ENCODE measurements at regions not wholly inside any gene's neighbourhood (a gene's known extent, or its start where the extent isn't known, plus 50 kb on each side); places are given as distances from the start of the nearest gene placed in this dataset.

- no peak overlapping the region for H3K4me3 ChIP-seq (ENCODE audit: low read depth, low read length, poor library complexity, severe bottlenecking)
- intact Hi-C loops (cut with micrococcal nuclease; ENCODE audit: unreplicated experiment) = no loop called here
- H2AFZ ChIP-seq (ENCODE audit: low read length) = no peak overlapping the region
- H3K27ac ChIP-seq (ENCODE audit: low read depth, low read length, poor library complexity, severe bottlenecking) = no peak overlapping the region
- H4K20me1 ChIP-seq (ENCODE audit: insufficient read depth, low read length) = no peaks in the 10 kb centered on the region
- no peak overlapping the region for H3K4me2 ChIP-seq (ENCODE audit: low read length)
- ChIA-PET POLR2A (no interaction called here), CTCF (ENCODE audit: unreplicated experiment) (no interaction called here)
- DNase-seq (ENCODE audit: low spot score) = no peak
- H3K9me3 ChIP-seq (ENCODE audit: low read length) = no peaks in the 10 kb centered on the region
- TF ChIP-seq EZH2phosphoT487 (IDR thresholded peaks at IDR 0.05; ENCODE audit: borderline replicate concordance, low read depth, low read length) (no peak), CTCF (conservative IDR thresholded peaks at IDR 0.05; ENCODE audit: low read length) (no peak)
- no peaks in the 10 kb centered on the region for H3K36me3 ChIP-seq (ENCODE audit: insufficient read depth, low read length)
- no peaks in the 10 kb centered on the region for H3K79me2 ChIP-seq (ENCODE audit: insufficient read depth, low read depth, low read length)
- no peaks in the 10 kb centered on the region for H3K9me2 ChIP-seq (ENCODE audit: insufficient read depth, low read length)
- H3K4me1 ChIP-seq (ENCODE audit: insufficient read depth, low read length, poor library complexity, severe bottlenecking) = no peaks in the 10 kb centered on the region
- no TSS peak for BruUV-seq (replicated peaks)
Observed at GRCh38 chr2:107448160-107448559, 378.5 kb upstream of the RGPD4 start.

- no peaks in the 10 kb centered on the region for H3K9me2 ChIP-seq (ENCODE audit: insufficient read depth, low read length)
- no peaks in the 10 kb centered on the region for H3K36me3 ChIP-seq (ENCODE audit: insufficient read depth, low read length)
- no peak for DNase-seq (ENCODE audit: low spot score)
- ChIA-PET CTCF (ENCODE audit: unreplicated experiment) (no interaction called here), POLR2A (interaction anchor here (1.2 kb wide), 1 partner anchor 14 kb away, joined by 3 read pairs; no protein-coding TSS in a partner anchor)
- BruUV-seq (replicated peaks) = no TSS peak
- TF ChIP-seq EZH2phosphoT487 (IDR thresholded peaks at IDR 0.05; ENCODE audit: borderline replicate concordance, low read depth, low read length) (no peak), CTCF (conservative IDR thresholded peaks at IDR 0.05; ENCODE audit: low read length) (no peak)
- intact Hi-C loops (cut with micrococcal nuclease; ENCODE audit: unreplicated experiment) = no loop called here
- no peaks in the 10 kb centered on the region for H4K20me1 ChIP-seq (ENCODE audit: insufficient read depth, low read length)
- no peaks in the 10 kb centered on the region for H3K9me3 ChIP-seq (ENCODE audit: low read length)
- H3K27ac ChIP-seq (ENCODE audit: low read depth, low read length, poor library complexity, severe bottlenecking) = no peak overlapping the region
- H3K79me2 ChIP-seq (ENCODE audit: insufficient read depth, low read depth, low read length) = no peaks in the 10 kb centered on the region
- no peak overlapping the region for H3K4me3 ChIP-seq (ENCODE audit: low read depth, low read length, poor library complexity, severe bottlenecking)
- no peak overlapping the region for H3K4me2 ChIP-seq (ENCODE audit: low read length)
- no peaks in the 10 kb centered on the region for H3K4me1 ChIP-seq (ENCODE audit: insufficient read depth, low read length, poor library complexity, severe bottlenecking)
- no peak overlapping the region for H2AFZ ChIP-seq (ENCODE audit: low read length)
Observed at GRCh38 chr2:107461301-107461700, 365.4 kb upstream of the RGPD4 start.

GRCh38 chr2:107462181-107462580 lies 364.5 kb upstream of the RGPD4 start:
- intact Hi-C loops (cut with micrococcal nuclease; ENCODE audit: unreplicated experiment) = no loop called here
- no peaks in the 10 kb centered on the region for H3K79me2 ChIP-seq (ENCODE audit: insufficient read depth, low read depth, low read length)
- TF ChIP-seq CTCF (conservative IDR thresholded peaks at IDR 0.05; ENCODE audit: low read length) (no peak), EZH2phosphoT487 (IDR thresholded peaks at IDR 0.05; ENCODE audit: borderline replicate concordance, low read depth, low read length) (no peak)
- BruUV-seq (replicated peaks) = no TSS peak
- H3K9me2 ChIP-seq (ENCODE audit: insufficient read depth, low read length) = no peaks in the 10 kb centered on the region
- H4K20me1 ChIP-seq (ENCODE audit: insufficient read depth, low read length) = no peaks in the 10 kb centered on the region
- POLR2A ChIA-PET = interaction anchor here (1.2 kb wide), 1 partner anchor 13 kb away, joined by 3 read pairs; no protein-coding TSS in a partner anchor
- no peaks in the 10 kb centered on the region for H3K36me3 ChIP-seq (ENCODE audit: insufficient read depth, low read length)
- no peak overlapping the region for H3K4me3 ChIP-seq (ENCODE audit: low read depth, low read length, poor library complexity, severe bottlenecking)
- no peak for DNase-seq (ENCODE audit: low spot score)
- CTCF ChIA-PET (ENCODE audit: unreplicated experiment) = no interaction called here
- no peak overlapping the region for H3K4me2 ChIP-seq (ENCODE audit: low read length)
- no peak overlapping the region for H3K27ac ChIP-seq (ENCODE audit: low read depth, low read length, poor library complexity, severe bottlenecking)
- H2AFZ ChIP-seq (ENCODE audit: low read length) = no peak overlapping the region
- H3K9me3 ChIP-seq (ENCODE audit: low read length) = no peaks in the 10 kb centered on the region
- no peaks in the 10 kb centered on the region for H3K4me1 ChIP-seq (ENCODE audit: insufficient read depth, low read length, poor library complexity, severe bottlenecking)
